Dermis microvascular lymphatic vessel endothelial cell (primary cell): ENCODE measurements at regions not wholly inside any gene's neighbourhood (a gene's known extent, or its start where the extent isn't known, plus 50 kb on each side); places are given as distances from the start of the nearest gene placed in this dataset.
"Not testable (repeated sequence)": the region's sequence is repeated elsewhere in the genome, so short reads cannot be mapped to it uniquely, and the experiment has no call there.

Experiments
- DNase-seq, 2 donors: peaks; one replicate each; pipeline versions ENCODE4 v3.0.0 to v3.0.0-alpha.2; 2010; ENCODE audit warnings: low read depth in 2 of 2

- DNase-seq, result no peak
Observed at GRCh38 chr1:244758708-244759107, 76.8 kb upstream of the COX20 start.

- no peak for DNase-seq
Observed at GRCh38 chr1:244759158-244759557, 76.3 kb upstream of the COX20 start.

DNA sequence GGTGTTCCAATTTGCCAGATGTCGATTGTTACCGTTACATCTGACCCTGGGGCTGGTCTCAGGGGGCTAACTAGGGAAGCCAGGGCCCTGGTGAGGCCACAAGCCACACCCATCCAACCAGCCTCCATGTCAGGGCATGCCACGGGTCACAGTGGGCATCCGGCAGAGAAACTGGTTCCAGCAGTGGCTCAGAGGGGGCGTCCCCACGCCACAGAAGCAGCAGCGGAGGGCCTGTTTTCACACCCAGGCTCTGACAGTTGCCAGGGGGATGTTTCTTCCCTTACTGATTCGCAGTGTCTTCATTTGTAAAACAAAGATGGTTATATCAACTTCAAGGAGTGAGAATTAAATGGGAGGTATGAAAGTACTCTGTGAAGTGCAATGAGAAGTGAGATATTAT, 75.0 kb upstream of the COX20 start:
- no peak for DNase-seq

- DNase-seq, result no peak
Observed at GRCh38 chr1:244761279-244761678, 74.2 kb upstream of the COX20 start.

DNA sequence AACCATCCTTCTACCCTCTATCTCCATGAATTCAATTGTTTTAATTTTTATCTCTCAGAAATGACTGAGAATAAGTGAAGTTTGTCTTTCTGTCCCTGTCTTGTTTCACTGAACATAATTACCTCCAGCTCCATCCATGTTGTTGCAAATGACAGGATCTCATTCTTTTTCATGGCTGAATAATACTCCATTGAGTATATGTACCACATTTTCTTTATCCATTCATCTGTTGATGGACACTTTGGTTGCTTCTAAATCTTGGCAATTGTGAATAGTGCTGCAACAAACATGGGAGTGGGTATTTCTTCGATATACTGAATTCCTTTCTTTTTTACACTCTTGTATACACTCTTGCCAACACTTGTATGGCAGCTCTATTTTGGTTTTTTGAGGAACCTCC, 72.8 kb upstream of the COX20 start:
- DNase-seq, result no peak

DNA sequence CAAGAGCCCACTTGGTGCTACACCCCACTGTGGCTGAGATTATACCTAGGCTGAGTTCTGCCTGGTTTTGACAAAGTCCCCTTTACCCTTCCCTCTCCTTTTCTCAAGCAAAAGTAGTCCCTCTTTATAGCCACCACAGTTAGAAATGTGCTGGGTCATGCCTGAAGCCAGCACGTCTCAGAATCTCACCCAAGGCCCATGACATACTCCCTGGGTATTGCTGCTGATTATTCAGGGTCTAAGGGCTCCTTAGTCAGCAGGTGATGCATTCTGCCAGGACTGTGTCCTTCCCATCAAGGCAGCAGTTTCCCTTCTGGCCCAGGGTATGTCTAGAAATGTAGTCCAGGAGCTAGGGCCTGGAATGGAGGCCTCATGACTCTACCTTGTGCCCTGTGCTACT, 67.3 kb upstream of the COX20 start:
- DNase-seq, result no peak

GRCh38 chr1:244768804-244769203, 66.7 kb upstream of the COX20 start:
- DNase-seq, result no peak

GRCh38 chr1:244770556-244770955, 64.9 kb upstream of the COX20 start:
- DNase-seq, result not testable (repeated sequence)

DNA sequence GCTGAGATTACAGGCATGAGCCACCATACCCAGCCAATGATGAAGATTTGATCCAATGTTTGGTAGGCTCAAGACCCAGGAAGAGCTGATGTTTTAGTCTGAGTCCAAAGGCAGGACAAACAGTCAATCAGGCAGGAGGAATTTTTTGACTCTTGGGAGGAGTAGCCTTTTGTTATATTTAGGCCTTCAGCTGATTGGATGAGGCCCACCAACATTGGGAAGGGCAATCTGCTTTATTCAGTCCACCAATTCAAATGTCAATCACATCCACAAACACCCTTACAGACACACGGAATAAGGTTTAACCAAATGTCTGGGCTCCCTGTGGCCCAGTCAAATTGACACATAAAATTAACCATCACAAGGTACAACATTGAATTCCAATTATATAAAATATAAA, 61.9 kb upstream of the COX20 start:
- no peak for DNase-seq

DNA sequence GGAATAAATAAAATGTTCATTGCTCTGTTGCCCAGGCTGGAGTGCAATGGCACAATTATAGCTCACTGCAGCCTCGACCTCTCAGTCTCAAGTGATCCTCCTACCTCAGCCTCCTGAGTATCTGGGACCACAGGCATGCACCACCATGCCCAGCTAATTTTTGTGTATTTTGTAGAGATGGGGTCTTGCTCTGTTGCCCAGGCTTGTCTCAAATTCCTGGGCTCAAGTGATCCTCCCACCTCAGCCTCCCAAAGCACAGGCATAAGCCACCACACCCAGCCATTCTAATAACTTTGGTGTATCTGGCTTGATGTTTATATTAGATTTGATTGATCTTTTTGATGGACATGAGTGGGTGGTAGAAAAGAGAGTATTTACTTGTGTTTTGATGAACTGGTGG, 58.7 kb upstream of the COX20 start:
- DNase-seq, result not testable (repeated sequence)

- DNase-seq, result peak in 1 of 2 donors; percentile 81
Observed at GRCh38 chr1:244778344-244778743, 57.1 kb upstream of the COX20 start.

DNA sequence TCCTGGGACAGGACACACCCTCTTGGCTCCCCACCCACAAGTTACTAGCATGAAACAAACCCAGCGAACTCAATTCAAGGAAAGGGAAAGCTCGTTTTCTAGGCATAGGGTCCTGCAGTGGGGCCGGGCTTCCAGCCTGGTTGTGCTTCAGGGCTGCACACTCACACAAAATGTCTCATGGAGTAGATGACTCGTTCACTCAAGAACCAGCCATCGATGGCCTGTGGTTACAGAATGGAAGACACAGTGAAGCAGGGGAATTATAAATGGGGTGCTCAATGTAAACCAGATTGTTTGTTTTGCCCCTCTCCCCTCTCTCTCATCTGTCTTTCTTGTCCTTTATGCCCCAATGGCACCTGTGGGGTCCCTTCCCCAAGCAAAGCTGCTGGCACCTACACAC, 56.0 kb upstream of the COX20 start:
- DNase-seq, result no peak

DNA sequence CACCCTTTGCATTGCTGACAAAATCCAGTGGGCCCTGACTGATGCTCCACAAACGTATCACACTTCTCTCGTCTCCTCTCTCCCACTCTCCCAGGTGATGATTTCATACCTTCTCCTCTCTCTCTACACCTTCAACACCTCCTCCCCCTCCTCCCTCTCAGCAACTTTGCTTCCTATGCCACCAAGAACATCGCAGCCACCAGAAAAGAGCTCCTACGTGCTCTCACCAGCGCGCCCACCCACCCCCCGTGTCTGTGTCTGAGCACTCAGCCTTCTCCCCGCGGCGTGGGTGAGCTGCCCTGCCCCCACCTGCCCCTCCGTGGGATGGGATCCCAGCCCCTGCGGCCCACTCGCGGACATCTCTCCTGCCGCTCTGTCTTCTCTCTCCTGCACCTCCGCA, 55.1 kb upstream of the COX20 start:
- DNase-seq, result no peak

GRCh38 chr1:244782056-244782455, 53.4 kb upstream of the COX20 start:
- DNase-seq, result no peak

DNA sequence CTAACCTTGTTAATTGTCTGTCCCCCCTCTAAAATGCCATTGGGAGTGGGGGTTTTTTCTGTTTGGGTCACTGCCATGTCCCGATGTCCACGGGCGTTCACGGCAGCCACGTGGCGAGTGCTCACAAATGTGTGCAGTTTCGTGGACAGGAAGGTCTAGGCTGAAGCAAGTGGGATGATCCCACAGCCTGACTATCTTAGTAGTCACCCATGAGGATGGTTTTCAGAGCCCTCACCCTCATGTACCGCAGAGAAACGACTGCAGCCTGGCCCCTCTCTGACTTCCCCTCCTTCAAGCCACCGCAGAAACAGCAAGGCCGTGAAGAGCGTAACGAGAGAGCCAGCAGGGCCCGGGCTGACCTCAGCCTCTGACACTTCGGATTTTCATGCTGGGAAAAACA, 52.3 kb upstream of the COX20 start:
- DNase-seq, result no peak
